HG03439 (cell line): ENCODE measurements at regions not wholly inside any gene's neighbourhood (a gene's known extent, or its start where the extent isn't known, plus 50 kb on each side); places are given as distances from the start of the nearest gene placed in this dataset.

ENCODE experiments used
- ATAC-seq: cut with Tn5 transposase; IDR thresholded peaks from one replicate; pipeline ENCODE4 v1.9.1; 2021; ENCODE audit warnings: mild to moderate bottlenecking, moderate library complexity; ENCODE audit not compliant: unreplicated experiment

DNA sequence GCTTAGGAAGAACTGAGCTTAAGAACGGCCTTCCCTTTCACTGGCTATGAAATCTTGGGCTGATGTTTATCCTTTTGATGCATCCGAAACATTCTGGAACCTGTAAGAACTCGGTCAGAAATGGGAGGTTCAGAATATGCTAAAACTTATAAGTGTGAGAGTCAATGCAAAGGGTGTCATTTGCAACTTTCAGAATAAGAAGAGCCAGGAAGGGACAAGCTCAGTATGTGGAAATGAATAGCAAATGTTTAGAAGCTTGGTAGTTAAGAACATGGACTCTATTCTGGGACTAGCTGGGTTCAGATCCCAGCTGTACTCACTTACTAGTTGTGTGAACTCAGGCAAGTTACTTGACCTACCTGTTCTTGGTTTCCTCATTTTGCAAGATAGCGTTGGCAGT is 234.1 kb downstream of the OMA1 start:
- ATAC-seq: no peak

DNA sequence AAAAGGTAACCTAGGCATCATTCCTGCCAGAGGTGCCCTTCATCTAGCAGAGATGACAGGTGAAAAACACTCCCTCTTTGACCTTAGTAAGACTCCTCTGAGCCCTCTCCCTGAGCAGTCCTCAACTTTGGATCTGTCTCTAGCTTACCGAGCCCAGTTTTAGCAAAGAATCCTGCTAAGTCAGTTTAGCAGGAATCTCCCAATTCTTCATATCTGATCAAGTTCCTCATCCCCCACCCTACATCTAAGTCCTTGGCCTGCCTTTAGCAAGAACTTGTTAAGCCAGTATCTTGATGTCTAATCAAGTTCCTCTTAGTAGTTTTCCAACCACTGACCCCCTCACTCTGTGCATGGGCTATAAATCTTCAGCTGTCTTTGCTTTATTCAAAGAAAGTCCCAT is 235.6 kb downstream of the OMA1 start:
- no peak for ATAC-seq

DNA sequence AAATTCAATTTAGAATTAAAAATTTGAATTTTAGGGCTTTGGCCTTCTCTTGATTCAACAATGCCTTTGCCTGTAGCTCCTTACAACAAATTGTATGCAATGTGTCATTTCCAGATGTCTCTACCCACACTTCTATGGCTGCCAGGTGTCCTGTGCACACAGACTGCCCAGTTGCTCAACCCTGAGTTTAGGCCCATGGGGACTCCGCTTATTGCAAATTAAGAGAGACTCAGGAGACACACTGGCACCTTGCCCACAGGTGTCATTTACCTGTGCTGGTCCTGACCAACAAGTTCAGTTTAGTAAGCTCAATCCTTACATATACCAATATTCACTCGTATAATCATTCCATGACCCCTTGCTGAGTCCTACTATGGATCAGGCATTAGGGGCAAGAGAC is 236.1 kb downstream of the OMA1 start:
- ATAC-seq: no peak

DNA sequence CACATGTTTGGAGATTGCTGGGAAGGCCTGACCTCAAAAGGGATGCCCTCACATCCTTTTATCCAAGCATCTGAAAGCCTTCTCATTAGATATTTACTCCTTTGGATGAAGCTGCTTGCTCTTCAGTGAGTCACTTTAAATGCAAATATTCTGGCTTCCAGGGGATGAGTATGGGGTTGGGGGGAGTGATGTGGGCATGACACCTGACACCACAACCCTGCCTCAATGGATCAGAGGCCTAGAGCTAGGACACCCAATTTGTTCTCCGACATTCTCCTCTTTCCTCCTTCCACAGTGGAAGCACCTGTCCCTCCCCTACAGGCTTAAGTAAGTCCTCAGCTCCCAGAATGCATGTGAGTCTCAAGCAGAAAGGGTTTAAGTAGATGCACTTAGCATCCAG is 238.3 kb downstream of the OMA1 start:
- no peak for ATAC-seq

DNA sequence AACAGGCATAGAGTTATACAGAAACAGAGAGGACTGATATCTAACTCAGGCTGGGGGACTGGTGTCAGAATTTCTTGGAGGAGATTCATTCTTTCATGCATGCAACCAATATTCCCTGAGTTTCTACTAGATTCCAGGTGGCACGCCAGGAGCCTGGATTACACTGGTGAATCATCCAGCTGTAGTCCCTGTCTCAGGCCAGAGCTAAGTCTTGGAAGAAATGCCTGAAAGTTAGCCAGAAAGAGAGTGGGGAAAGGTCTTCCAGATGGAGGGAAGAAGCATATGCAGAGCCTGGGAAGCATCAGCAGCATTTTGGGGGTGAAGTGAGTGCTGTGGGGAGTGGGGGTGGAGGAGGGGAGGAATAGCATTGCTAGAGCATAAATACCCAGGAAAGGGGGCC is 239.1 kb downstream of the OMA1 start:
- ATAC-seq: no peak

GRCh38 chr1:58305622-58306021 is 240.9 kb downstream of the OMA1 start:
- no peak for ATAC-seq

GRCh38 chr1:58304346-58304975 is 242.1 kb downstream of the OMA1 start:
- no peak for ATAC-seq

DNA sequence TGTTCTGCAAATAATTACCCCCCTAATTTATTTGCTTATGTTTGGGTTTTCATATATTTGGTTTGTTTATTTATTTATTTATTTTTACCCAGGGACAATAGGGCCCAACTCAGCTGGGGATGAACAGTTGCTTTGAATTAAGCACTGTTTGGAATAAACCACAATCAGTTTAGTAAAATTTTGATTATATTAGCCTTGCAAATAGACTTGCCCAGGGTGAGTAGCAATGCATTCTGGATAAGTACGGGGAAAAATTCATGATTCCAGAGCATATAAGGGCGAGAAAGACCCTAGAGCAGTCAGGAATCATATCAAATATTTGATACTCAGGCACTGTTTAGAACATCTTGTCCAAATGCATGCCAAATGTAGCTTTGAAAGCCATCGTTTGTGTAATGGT is 242.7 kb downstream of the OMA1 start:
- no peak for ATAC-seq

GRCh38 chr1:58293388-58293787 is 253.1 kb downstream of the OMA1 start:
- no peak for ATAC-seq

DNA sequence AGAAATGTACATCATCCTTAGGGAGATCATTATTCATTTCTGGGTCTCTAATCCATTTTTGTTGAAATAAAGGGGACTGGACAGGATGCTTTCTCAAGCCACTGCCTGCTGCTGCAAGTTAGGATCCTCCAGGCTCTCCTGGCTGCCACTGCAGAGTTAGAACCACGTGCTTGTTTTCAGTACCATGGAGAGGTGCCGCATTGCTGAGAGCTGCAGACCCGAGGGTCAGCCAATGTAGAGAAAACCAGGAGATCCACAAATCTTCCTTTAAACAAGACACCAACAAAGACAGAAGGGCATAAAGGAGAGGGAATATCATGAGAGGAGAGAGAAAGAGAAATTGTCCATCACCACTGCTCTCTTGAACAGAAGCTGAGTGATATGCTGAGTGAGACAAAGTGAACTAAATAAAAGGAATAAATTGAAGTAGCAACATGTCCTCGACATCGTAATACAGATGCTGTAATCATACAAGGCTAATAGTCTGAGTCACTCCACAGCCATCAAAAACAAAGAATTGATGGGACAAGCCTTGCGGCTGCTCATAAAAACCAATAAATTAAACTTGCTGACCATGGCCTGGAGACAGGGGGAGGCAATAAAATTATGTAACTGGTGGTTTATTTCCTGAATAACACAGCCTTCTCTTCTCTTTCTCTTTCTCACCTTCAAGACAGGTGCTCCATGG is 255.7 kb downstream of the OMA1 start:
- no peak for ATAC-seq

GRCh38 chr1:58288624-58289142 is 257.8 kb downstream of the OMA1 start:
- no peak for ATAC-seq

GRCh38 chr1:58287894-58288623 is 258.5 kb downstream of the OMA1 start:
- ATAC-seq: no peak

DNA sequence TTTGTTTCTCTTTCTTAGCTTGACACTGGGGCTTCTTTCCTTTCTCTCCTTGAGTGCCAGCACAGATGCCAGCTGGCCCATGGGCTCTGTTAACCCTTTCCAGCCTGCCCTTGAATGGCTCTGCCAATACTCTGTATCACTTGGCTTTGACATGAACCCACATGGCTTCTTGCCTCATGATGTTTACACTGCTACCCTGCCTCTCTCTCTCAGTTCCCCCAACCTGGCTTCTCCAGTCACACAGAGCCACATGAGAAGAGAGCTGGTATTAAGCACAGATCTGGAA is 262.4 kb downstream of the OMA1 start:
- no peak for ATAC-seq

DNA sequence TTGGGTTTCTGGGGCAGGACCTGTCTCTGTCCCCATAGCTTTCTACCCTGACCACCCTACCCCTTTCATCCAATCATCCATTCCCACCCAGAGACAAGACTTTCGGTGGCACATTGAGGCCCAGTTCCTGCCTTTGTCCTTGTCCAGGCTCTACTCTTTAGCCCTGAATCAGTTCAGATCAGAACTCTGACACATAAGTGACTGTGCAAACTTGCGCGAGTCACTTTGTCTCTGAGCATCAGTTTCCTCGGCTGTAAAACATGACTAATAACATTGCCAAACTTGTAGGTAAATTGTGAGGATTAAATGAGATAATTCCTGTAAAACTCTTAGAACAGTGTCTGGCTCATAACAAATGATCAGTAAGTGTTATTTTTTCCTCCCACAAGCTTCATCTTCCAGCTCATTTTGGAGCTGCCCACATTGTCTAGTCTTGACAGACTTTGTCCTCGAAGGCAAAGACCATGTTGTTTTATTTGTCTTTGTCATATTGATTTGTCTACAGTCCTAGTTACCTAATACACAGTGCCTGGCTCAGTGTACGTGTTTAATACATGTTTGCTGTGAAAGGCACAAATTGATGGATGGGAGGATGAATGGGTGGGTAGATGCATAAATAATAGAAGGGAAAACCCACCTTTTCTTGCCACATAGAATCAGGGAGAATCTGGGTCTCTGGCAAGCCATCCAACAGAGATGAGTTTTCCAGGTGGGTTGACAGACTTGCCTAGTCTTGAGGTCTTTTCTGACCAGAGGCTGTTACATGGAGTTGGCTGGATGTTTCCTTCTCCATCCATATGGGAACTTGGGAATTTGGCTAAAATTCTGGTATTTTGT is 262.9 kb downstream of the OMA1 start:
- no peak for ATAC-seq

- no peak for ATAC-seq
Observed at GRCh38 chr1:58282623-58283387, 263.7 kb downstream of the OMA1 start.

GRCh38 chr1:58266242-58266641 is 280.3 kb downstream of the OMA1 start:
- ATAC-seq: no peak

GRCh38 chr1:58264462-58264861 is 282.1 kb downstream of the OMA1 start:
- ATAC-seq: no peak

- ATAC-seq: no peak
Observed at GRCh38 chr1:58262702-58263101, 283.8 kb downstream of the OMA1 start.

GRCh38 chr1:58258082-58258481 is 288.4 kb downstream of the OMA1 start:
- no peak for ATAC-seq

DNA sequence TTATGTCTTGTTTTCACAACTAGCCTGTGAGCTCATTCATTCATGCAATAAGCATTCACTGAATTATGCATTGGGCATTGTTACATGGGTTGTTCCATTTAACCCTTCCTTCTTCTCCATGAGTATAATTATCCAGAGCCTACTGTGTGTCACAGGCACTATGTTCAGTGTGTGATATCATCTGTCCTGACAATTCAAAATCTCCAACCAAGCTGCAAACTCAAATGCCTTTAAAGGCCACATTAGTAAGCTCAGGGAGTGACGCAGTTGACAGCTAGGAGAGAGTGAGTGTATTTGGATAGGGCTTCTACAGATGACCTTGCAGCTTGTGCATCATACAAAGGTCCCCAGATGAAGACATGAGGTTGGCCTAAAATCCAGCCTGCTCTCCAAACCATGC is 289.5 kb downstream of the OMA1 start:
- no peak for ATAC-seq

- no peak for ATAC-seq
Observed at GRCh38 chr1:58256546-58256945, 290.0 kb downstream of the OMA1 start.
